Activated T-cell treated with anti-CD3 and anti-CD28 coated beads, Interleukin-2, amount 50 U/mL, for 4 hours (primary cell): ENCODE measurements at regions not wholly inside any gene's neighbourhood (a gene's known extent, or its start where the extent isn't known, plus 50 kb on each side); places are given as distances from the start of the nearest gene placed in this dataset.

Experiments used
- ATAC-seq, 2 donors: fragments of 200-7000 bp; cut with Tn5 transposase; one replicate each; pipeline ENCODE4 v1.10.0; 2021
- DNase-seq: peaks from one replicate; pipeline ENCODE4 v3.0.0-alpha.2; 2020
- H3K27me3 Mint-ChIP-seq: one replicate; pipeline ENCODE4 v1.8.0; 2021; ENCODE audit warnings: low read depth, mixed read lengths
- H3K36me3 Mint-ChIP-seq: one replicate; pipeline ENCODE4 v1.8.0; 2022; ENCODE audit warnings: mixed read lengths; ENCODE audit not compliant: insufficient read depth
- H3K4me1 Mint-ChIP-seq: one replicate; pipeline ENCODE4 v1.8.0; 2021; ENCODE audit warnings: low read depth, mixed read lengths
- H3K4me3 Mint-ChIP-seq: one replicate; pipeline ENCODE4 v1.8.0; 2021; ENCODE audit warnings: mild to moderate bottlenecking, moderate library complexity, mixed read lengths
- H3K9me3 Mint-ChIP-seq: one replicate; pipeline ENCODE4 v1.8.0; 2021; ENCODE audit warnings: mixed read lengths

GRCh38 chr7:16204953-16205352, 216.4 kb downstream of the CRPPA start:
- Mint-ChIP-seq H3K9me3 (no peaks in the 10 kb centered on the region), H3K27me3 (no peaks in the 10 kb centered on the region), H3K4me1 (no peaks in the 10 kb centered on the region), H3K36me3 (no peaks in the 10 kb centered on the region), H3K4me3 (no peak overlapping the region)
- ATAC-seq (no peak), DNase-seq (no peak)

GRCh38 chr7:16203065-16203464, 218.3 kb downstream of the CRPPA start:
- no peak overlapping the region for H3K4me3 Mint-ChIP-seq
- no peaks in the 10 kb centered on the region for H3K36me3 Mint-ChIP-seq
- H3K4me1 Mint-ChIP-seq: no peaks in the 10 kb centered on the region

GRCh38 chr7:16202303-16202702, 219.0 kb downstream of the CRPPA start:
- no peaks in the 10 kb centered on the region for H3K36me3 Mint-ChIP-seq
- no peak for ATAC-seq
- no peak overlapping the region for H3K4me3 Mint-ChIP-seq
- H3K9me3 Mint-ChIP-seq: peaks cover 4% of the 10 kb centered on the region
- H3K27me3 Mint-ChIP-seq: no peaks in the 10 kb centered on the region
- DNase-seq: no peak
- no peaks in the 10 kb centered on the region for H3K4me1 Mint-ChIP-seq

More at GRCh38 chr7:16203065-16203464, 218.3 kb downstream of the CRPPA start:
- Mint-ChIP-seq H3K9me3 (peaks cover 4% of the 10 kb centered on the region), H3K27me3 (no peaks in the 10 kb centered on the region)
- ATAC-seq: no peak
- no peak for DNase-seq

- H3K9me3 Mint-ChIP-seq: peaks cover 4% of the 10 kb centered on the region
- ATAC-seq: no peak
- no peaks in the 10 kb centered on the region for H3K4me1 Mint-ChIP-seq
- H3K27me3 Mint-ChIP-seq: no peaks in the 10 kb centered on the region
- H3K4me3 Mint-ChIP-seq: no peak overlapping the region
- no peaks in the 10 kb centered on the region for H3K36me3 Mint-ChIP-seq
- no peak for DNase-seq
Measured at GRCh38 chr7:16200591-16200990, 220.7 kb downstream of the CRPPA start.

GRCh38 chr7:16193631-16194030, 227.7 kb downstream of the CRPPA start:
- ATAC-seq: no peak

GRCh38 chr7:16189026-16189715, 232.2 kb downstream of the CRPPA start:
- H3K4me1 Mint-ChIP-seq: no peaks in the 10 kb centered on the region
- no peak for DNase-seq
- ATAC-seq: no peak
- H3K4me3 Mint-ChIP-seq: no peak overlapping the region
- H3K36me3 Mint-ChIP-seq: no peaks in the 10 kb centered on the region
- no peaks in the 10 kb centered on the region for H3K27me3 Mint-ChIP-seq
- no peaks in the 10 kb centered on the region for H3K9me3 Mint-ChIP-seq

More at GRCh38 chr7:16193631-16194030, 227.7 kb downstream of the CRPPA start:
- no peaks in the 10 kb centered on the region for H3K27me3 Mint-ChIP-seq
- DNase-seq: no peak
- no peaks in the 10 kb centered on the region for H3K4me1 Mint-ChIP-seq
- no peaks in the 10 kb centered on the region for H3K9me3 Mint-ChIP-seq
- no peaks in the 10 kb centered on the region for H3K36me3 Mint-ChIP-seq
- H3K4me3 Mint-ChIP-seq: no peak overlapping the region

GRCh38 chr7:16187131-16187530, 234.2 kb downstream of the CRPPA start:
- Mint-ChIP-seq H3K36me3 (no peaks in the 10 kb centered on the region), H3K27me3 (no peaks in the 10 kb centered on the region), H3K4me3 (no peak overlapping the region), H3K9me3 (no peaks in the 10 kb centered on the region), H3K4me1 (no peaks in the 10 kb centered on the region)
- no peak for DNase-seq
- no peak for ATAC-seq

- no peaks in the 10 kb centered on the region for H3K9me3 Mint-ChIP-seq
- ATAC-seq (no peak), DNase-seq (no peak)
- H3K4me3 Mint-ChIP-seq: no peak overlapping the region
- no peaks in the 10 kb centered on the region for H3K36me3 Mint-ChIP-seq
- no peaks in the 10 kb centered on the region for H3K4me1 Mint-ChIP-seq
- no peaks in the 10 kb centered on the region for H3K27me3 Mint-ChIP-seq
Measured at GRCh38 chr7:16178585-16178984, 242.8 kb downstream of the CRPPA start.

- Mint-ChIP-seq H3K9me3 (no peaks in the 10 kb centered on the region), H3K4me1 (no peaks in the 10 kb centered on the region), H3K36me3 (no peaks in the 10 kb centered on the region), H3K27me3 (no peaks in the 10 kb centered on the region), H3K4me3 (no peak overlapping the region)
- DNase-seq: no peak
- ATAC-seq: no peak
Measured at GRCh38 chr7:16178092-16178491, 243.2 kb downstream of the CRPPA start.

- DNase-seq (no peak), ATAC-seq (no peak)
- Mint-ChIP-seq H3K27me3 (no peaks in the 10 kb centered on the region), H3K4me3 (no peak overlapping the region), H3K9me3 (no peaks in the 10 kb centered on the region), H3K36me3 (no peaks in the 10 kb centered on the region), H3K4me1 (no peaks in the 10 kb centered on the region)
Measured at GRCh38 chr7:16174253-16174652, 247.1 kb downstream of the CRPPA start.

- Mint-ChIP-seq H3K27me3 (no peaks in the 10 kb centered on the region), H3K36me3 (no peaks in the 10 kb centered on the region), H3K4me3 (no peak overlapping the region), H3K9me3 (peaks cover 4% of the 10 kb centered on the region), H3K4me1 (no peaks in the 10 kb centered on the region)
- ATAC-seq (no peak), DNase-seq (no peak)
Measured at GRCh38 chr7:16172366-16172765, 249.0 kb downstream of the CRPPA start.

- Mint-ChIP-seq H3K36me3 (no peaks in the 10 kb centered on the region), H3K9me3 (peaks cover 4% of the 10 kb centered on the region), H3K27me3 (no peaks in the 10 kb centered on the region), H3K4me3 (no peak overlapping the region), H3K4me1 (no peaks in the 10 kb centered on the region)
- ATAC-seq (no peak), DNase-seq (no peak)
Measured at GRCh38 chr7:16171928-16172327, 249.4 kb downstream of the CRPPA start.

- no peaks in the 10 kb centered on the region for H3K4me1 Mint-ChIP-seq
- H3K36me3 Mint-ChIP-seq: no peaks in the 10 kb centered on the region
- H3K4me3 Mint-ChIP-seq: no peak overlapping the region
- peaks cover 7% of the 10 kb centered on the region for H3K9me3 Mint-ChIP-seq
- no peak for DNase-seq
- no peaks in the 10 kb centered on the region for H3K27me3 Mint-ChIP-seq
- ATAC-seq: no peak
Measured at GRCh38 chr7:16170671-16171070, 250.7 kb downstream of the CRPPA start.

- H3K36me3 Mint-ChIP-seq: no peaks in the 10 kb centered on the region
- DNase-seq (no peak), ATAC-seq (no peak)
- no peaks in the 10 kb centered on the region for H3K27me3 Mint-ChIP-seq
- no peaks in the 10 kb centered on the region for H3K4me1 Mint-ChIP-seq
- H3K4me3 Mint-ChIP-seq: no peak overlapping the region
- peaks cover 7% of the 10 kb centered on the region for H3K9me3 Mint-ChIP-seq
Measured at GRCh38 chr7:16169537-16169936, 251.8 kb downstream of the CRPPA start.

GRCh38 chr7:16167526-16167925, 253.8 kb downstream of the CRPPA start:
- H3K4me1 Mint-ChIP-seq: no peaks in the 10 kb centered on the region
- H3K36me3 Mint-ChIP-seq: no peaks in the 10 kb centered on the region
- DNase-seq (no peak), ATAC-seq (no peak)
- no peak overlapping the region for H3K4me3 Mint-ChIP-seq
- no peaks in the 10 kb centered on the region for H3K27me3 Mint-ChIP-seq
- H3K9me3 Mint-ChIP-seq: peaks cover 13% of the 10 kb centered on the region
